H1 (cell line): ENCODE measurements at regions not wholly inside any gene's neighbourhood (a gene's known extent, or its start where the extent isn't known, plus 50 kb on each side); places are given as distances from the start of the nearest gene placed in this dataset.

Experiments used
- CTCF ChIA-PET: fragments of 300-600 bp; sonication (Branson Sonifier 250); formaldehyde crosslinking; loops from one replicate; lab custom pipeline; 2021; ENCODE audit not compliant: partially characterized antibody; lab: Charles Lee
- POLR2A ChIA-PET: fragments of 300-600 bp; sonication (Branson Sonifier 250); formaldehyde crosslinking; loops from one replicate; lab custom pipeline; 2021; ENCODE audit warnings: inconsistent platforms; ENCODE audit not compliant: partially characterized antibody; lab: Charles Lee
- DNase-seq, 2 experiments: peaks; one replicate each; pipeline versions ENCODE4 v3.0.0 to v3.0.0-alpha.2; 2010 to 2022; ENCODE audit warnings: low spot score in 2 of 2, low read depth in 1 of 2, mixed read lengths in 1 of 2
- FAIRE-seq: peaks from 2 replicates; lab custom pipeline; 2011; peaks lifted over from hg19 to GRCh38; lab: Jason Lieb, UNC
- H2AFZ ChIP-seq: 2 replicates; pipeline ENCODE4 v1.8.1; 2012; ENCODE audit warnings: low read length, inconsistent platforms
- H2AK5ac ChIP-seq: 2 replicates; pipeline ENCODE4 v1.6.1; 2013; ENCODE audit warnings: low read depth, low read length
- H2BK120ac ChIP-seq: replicated peaks from 2 replicates; pipeline ENCODE3; 2013; ENCODE audit warnings: low read depth, low read length, inconsistent platforms
- H2BK12ac ChIP-seq: 2 replicates; pipeline ENCODE4 v1.6.1; 2013; ENCODE audit warnings: low read depth, low read length
- H2BK15ac ChIP-seq: 2 replicates; pipeline ENCODE4 v1.6.1; 2013; ENCODE audit warnings: low read length
- H2BK20ac ChIP-seq: 2 replicates; pipeline ENCODE4 v1.6.1; 2013; ENCODE audit warnings: low read length
- H2BK5ac ChIP-seq: 2 replicates; pipeline ENCODE4 v1.6.1; 2013; ENCODE audit warnings: low read depth, low read length
- H3K14ac ChIP-seq: 2 replicates; pipeline ENCODE4 v1.6.1; 2013; ENCODE audit warnings: inconsistent platforms; ENCODE audit not compliant: insufficient read length
- H3K18ac ChIP-seq: 2 replicates; pipeline ENCODE4 v1.6.1; 2013; ENCODE audit warnings: low read length; ENCODE audit errors: extremely low read depth
- H3K23ac ChIP-seq: 2 replicates; pipeline ENCODE4 v1.6.1; 2013; ENCODE audit warnings: inconsistent platforms; ENCODE audit not compliant: insufficient read length
- H3K23me2 ChIP-seq: 2 replicates; pipeline ENCODE4 v1.6.1; 2013; ENCODE audit warnings: low read depth, low read length
- H3K27ac ChIP-seq: 2 replicates; pipeline ENCODE4 v1.6.1; 2011; ENCODE audit warnings: low read depth, low read length, inconsistent platforms
- H3K27me3 ChIP-seq, 4 experiments: replicated peaks in 1 of 4; 1 replicate in 1 of 4; 2 replicates in 3 of 4; pipeline versions ENCODE4 v1.6.1 to v1.8.1; 2011 to 2013; ENCODE audit warnings: low read length in 3 of 4, mild to moderate bottlenecking in 3 of 4, inconsistent platforms in 2 of 4, mixed read lengths in 2 of 4, moderate library complexity in 1 of 4; ENCODE audit not compliant: control insufficient read depth in 3 of 4, insufficient read depth in 3 of 4; ENCODE audit errors: extremely low read depth in 1 of 4
- H3K36me3 ChIP-seq, 4 experiments: 2 replicates each; pipeline versions ENCODE4 v1.6.1 to v1.8.1; 2011 to 2013; ENCODE audit warnings: mild to moderate bottlenecking in 4 of 4, low read length in 3 of 4, moderate library complexity in 2 of 4, control low read depth in 1 of 4, inconsistent platforms in 1 of 4; ENCODE audit not compliant: insufficient read depth in 4 of 4, control insufficient read depth in 2 of 4
- H3K4ac ChIP-seq: replicated peaks from 2 replicates; pipeline ENCODE3; 2013; ENCODE audit warnings: low read length, low read depth, mixed read lengths, inconsistent platforms; ENCODE audit not compliant: insufficient read length
- H3K4me1 ChIP-seq, 4 experiments: replicated peaks in 1 of 4; 1 replicate in 1 of 4; 2 replicates in 3 of 4; pipeline versions ENCODE4 v1.6.1 to v1.8.1; 2011 to 2013; ENCODE audit warnings: low read length in 3 of 4, inconsistent platforms in 2 of 4, mixed read lengths in 1 of 4; ENCODE audit not compliant: insufficient read depth in 4 of 4, control insufficient read depth in 3 of 4
- H3K4me2 ChIP-seq, 2 experiments: 2 replicates each; pipeline versions ENCODE4 v1.6.1 to v1.8.1; 2011 to 2013; ENCODE audit warnings: low read depth in 2 of 2, low read length in 2 of 2, control low read depth in 1 of 2, inconsistent platforms in 1 of 2, mild to moderate bottlenecking in 1 of 2; ENCODE audit not compliant: insufficient read depth in 1 of 2
- H3K4me3 ChIP-seq, 4 experiments: fragments of 200-600, 300-600 bp in 1 of 4; sonication (generic), shearing (Covaris generic), sonication (Bioruptor Twin) in 1 of 4; 2 replicates each; pipeline versions ENCODE4 v1.5.1 to v1.8.1; 2011 to 2016; ENCODE audit warnings: low read length in 4 of 4, low read depth in 3 of 4, control low read depth in 2 of 4, inconsistent platforms in 2 of 4, mild to moderate bottlenecking in 2 of 4, mixed read lengths in 1 of 4, moderate library complexity in 1 of 4; ENCODE audit not compliant: insufficient read depth in 2 of 4; ENCODE audit errors: extremely low read depth in 1 of 4
- H3K56ac ChIP-seq: replicated peaks from 2 replicates; pipeline ENCODE3; 2013; ENCODE audit warnings: low read depth, mild to moderate bottlenecking, mixed read lengths, low read length, inconsistent platforms; ENCODE audit not compliant: insufficient read length
- H3K79me1 ChIP-seq: 2 replicates; pipeline ENCODE4 v1.6.1; 2013; ENCODE audit warnings: low read depth, low read length, control low read depth
- H3K79me2 ChIP-seq, 2 experiments: 2 replicates each; pipeline versions ENCODE4 v1.6.1 to v1.8.1; 2012 to 2013; ENCODE audit warnings: low read length in 2 of 2, mild to moderate bottlenecking in 2 of 2, inconsistent platforms in 1 of 2; ENCODE audit not compliant: insufficient read depth in 2 of 2, control insufficient read depth in 1 of 2
- H3K9ac ChIP-seq, 4 experiments: replicated peaks in 1 of 4; 1 replicate in 1 of 4; 2 replicates in 3 of 4; pipeline versions ENCODE4 v1.6.1 to v1.8.1; 2011 to 2013; ENCODE audit warnings: low read depth in 3 of 4, low read length in 3 of 4, control low read depth in 2 of 4, mild to moderate bottlenecking in 2 of 4, moderate library complexity in 2 of 4, inconsistent platforms in 1 of 4; ENCODE audit errors: extremely low read depth in 1 of 4
- H3K9me3 ChIP-seq, 2 experiments: 2 replicates each; pipeline versions ENCODE4 v1.6.1 to v1.8.1; 2012 to 2013; ENCODE audit warnings: mild to moderate bottlenecking in 2 of 2, moderate library complexity in 2 of 2, control low read depth in 1 of 2, inconsistent platforms in 1 of 2, low read depth in 1 of 2, low read length in 1 of 2, mixed read lengths in 1 of 2; ENCODE audit not compliant: insufficient read depth in 2 of 2
- H4K20me1 ChIP-seq, 2 experiments: replicated peaks in 1 of 2; 2 replicates each; pipeline versions ENCODE3 to v1.8.1; 2011 to 2013; ENCODE audit warnings: inconsistent platforms in 2 of 2, low read length in 2 of 2, mild to moderate bottlenecking in 1 of 2; ENCODE audit not compliant: insufficient read depth in 2 of 2, control insufficient read depth in 1 of 2
- H4K5ac ChIP-seq: 2 replicates; pipeline ENCODE4 v1.6.1; 2013; ENCODE audit warnings: low read length, low read depth, mixed read lengths, inconsistent platforms; ENCODE audit not compliant: insufficient read length
- H4K8ac ChIP-seq: 2 replicates; pipeline ENCODE4 v1.8.0; 2013; ENCODE audit warnings: mild to moderate bottlenecking, moderate library complexity, low read length, inconsistent platforms; ENCODE audit not compliant: insufficient read depth; ENCODE audit errors: extremely low read depth
- H4K91ac ChIP-seq: replicated peaks from 2 replicates; pipeline ENCODE3; 2013; ENCODE audit warnings: low read length, mixed read lengths, inconsistent platforms; ENCODE audit not compliant: insufficient read length
- ATF3 ChIP-seq: IDR thresholded peaks from 2 replicates; pipeline ENCODE4 v1.6.1; 2011; ENCODE audit warnings: low read depth, mild to moderate bottlenecking, low read length; ENCODE audit not compliant: insufficient read depth
- BCL11A ChIP-seq, 2 experiments: IDR thresholded peaks; one replicate each; pipeline ENCODE4 v1.6.1; 2011; ENCODE audit warnings: low read depth in 2 of 2, low read length in 2 of 2, mild to moderate bottlenecking in 2 of 2
- CEBPB ChIP-seq: IDR thresholded peaks from 2 replicates; pipeline ENCODE4 v1.6.1; 2012; ENCODE audit warnings: low read depth, low read length
- CREB1 ChIP-seq: IDR thresholded peaks from 2 replicates; pipeline ENCODE4 v1.6.1; 2012; ENCODE audit warnings: inconsistent platforms
- CTCF ChIP-seq, 3 experiments: IDR thresholded peaks; 1 replicate in 2 of 3; 2 replicates in 1 of 3; pipeline versions ENCODE4 v1.5.1 to v1.6.1; 2011; ENCODE audit warnings: low read length in 3 of 3, mild to moderate bottlenecking in 3 of 3, inconsistent platforms in 2 of 3, low read depth in 1 of 3, moderate library complexity in 1 of 3; ENCODE audit not compliant: insufficient read depth in 1 of 3; ENCODE audit errors: control extremely low read depth in 1 of 3
- E2F6 ChIP-seq: IDR thresholded peaks from 2 replicates; pipeline ENCODE4 v1.6.1; 2012; ENCODE audit warnings: inconsistent platforms
- GTF2F1 ChIP-seq: IDR thresholded peaks from 2 replicates; pipeline ENCODE4 v1.6.1; 2012; ENCODE audit warnings: low read depth, low read length, improper control_type of control experiment, borderline replicate concordance
- RBBP5 ChIP-seq: IDR thresholded peaks from 2 replicates; pipeline ENCODE4 v1.7.1; 2012; ENCODE audit warnings: low read depth, mild to moderate bottlenecking, inconsistent platforms, low read length, moderate library complexity, borderline replicate concordance
- WGBS, 2 experiments: shearing (Covaris generic) in 1 of 2; methylation state at CpG; one replicate each; pipeline versions ENCODE4 v1.1.6 to v1.1.7; 2013 to 2015; ENCODE audit warnings: low lambda C conversion rate in 2 of 2, mixed read lengths in 2 of 2, inconsistent platforms in 1 of 2, low coverage in 1 of 2, missing lambda C conversion rate in 1 of 2; ENCODE audit not compliant: insufficient replicate concordance in 2 of 2, insufficient coverage in 1 of 2, insufficient read length in 1 of 2; ENCODE audit errors: extremely low coverage in 1 of 2, missing lambda C conversion rate in 1 of 2; 5-methylcytosine and 5-hydroxymethylcytosine counted together

GRCh38 chr13:90910018-90910639 is 437.4 kb upstream of the MIR17HG start:
- TF ChIP-seq CTCF (IDR thresholded peaks at IDR 0.05; ENCODE audit: control extremely low read depth in 1 of 3, insufficient read depth in 1 of 3, low read depth in 1 of 3, low read length in 3 of 3), result no peak
- no peak for TF ChIP-seq ATF3
- TF ChIP-seq CEBPB, result no peak
- no peak for TF ChIP-seq E2F6
- no peak for TF ChIP-seq BCL11A (IDR thresholded peaks at IDR 0.05; ENCODE audit: low read depth in 2 of 2, low read length in 2 of 2)
- no peak for TF ChIP-seq RBBP5
- no peak for TF ChIP-seq CREB1
- TF ChIP-seq GTF2F1, result no peak
- Histone ChIP-seq H4K20me1 (no peaks in the 10 kb centered on the region), H3K4me2 (no peak overlapping the region), H2BK15ac (no peak overlapping the region), H2BK120ac (no peak overlapping the region), H3K18ac (no peak overlapping the region), H3K9me3 (no peaks in the 10 kb centered on the region), H3K79me2 (no peaks in the 10 kb centered on the region), H3K23me2 (no peaks in the 10 kb centered on the region), H3K9ac (no peak overlapping the region), H3K14ac (no peak overlapping the region), H3K23ac (no peak overlapping the region), H3K79me1 (no peaks in the 10 kb centered on the region), H2BK12ac (no peak overlapping the region), H2AFZ (no peak overlapping the region), H2BK5ac (no peak overlapping the region), H3K36me3 (no peaks in the 10 kb centered on the region), H3K4ac (no peak overlapping the region), H3K4me1 (no peaks in the 10 kb centered on the region), H2AK5ac (no peak overlapping the region), H3K27me3 (no peaks in the 10 kb centered on the region), H2BK20ac (no peak overlapping the region), H3K4me3 (no peak overlapping the region), H3K27ac (no peak overlapping the region), H4K8ac (no peak overlapping the region), H3K56ac (no peak overlapping the region), H4K5ac (no peak overlapping the region), H4K91ac (no peak overlapping the region)
- POLR2A ChIA-PET, result no interaction called here
- DNase-seq (no peak), FAIRE-seq (no peak)
- CTCF ChIA-PET, result no interaction called here
- 77% methylated on average over 3 of the region's 3 CpGs; no CpG with 5 or more reads in 1 of the 2 experiments for WGBS, 2 experiments
